ENCODE measurements at regions not wholly inside any gene's neighbourhood (a gene's known extent, or its start where the extent isn't known, plus 50 kb on each side); places are given as distances from the start of the nearest gene placed in this dataset.

- Histone ChIP-seq H3K79me1 (ENCODE audit: low read depth, low read length) (no peaks in the 10 kb centered on the region), H2BK12ac (ENCODE audit: low read depth, low read length) (no peak overlapping the region)
- TF ChIP-seq RXRA (IDR thresholded peaks at IDR 0.05; ENCODE audit: insufficient read depth, low read depth, low read length), result no peak
- no peak for TF ChIP-seq TAF7 (optimal IDR thresholded peaks at IDR 0.05; ENCODE audit: borderline replicate concordance, low read depth, low read length)
- no peak for TF ChIP-seq TAF1 (IDR thresholded peaks at IDR 0.05; ENCODE audit: low read depth, low read length)
- TF ChIP-seq CHD2 (IDR thresholded peaks at IDR 0.05; ENCODE audit: low read length), result no peak
- TF ChIP-seq KDM5A (IDR thresholded peaks at IDR 0.05; ENCODE audit: low read length), result no peak
- no peak for TF ChIP-seq HDAC6 (IDR thresholded peaks at IDR 0.05; ENCODE audit: low read depth, low read length)
- TF ChIP-seq RAD21 (IDR thresholded peaks at IDR 0.05 in 1 of 2, conservative IDR thresholded peaks at IDR 0.05 in 1 of 2; ENCODE audit: low read depth in 2 of 2, low read length in 2 of 2), result no peak
- TF ChIP-seq KDM1A (IDR thresholded peaks at IDR 0.05; ENCODE audit: borderline replicate concordance, low read length), result no peak
- no peak for TF ChIP-seq BACH1 (IDR thresholded peaks at IDR 0.05; ENCODE audit: low read length)
Observed at GRCh38 chr11:81112718-81113117, 1620.9 kb downstream of the FAM181B start.

More at GRCh38 chr11:81112718-81113117, 1620.9 kb downstream of the FAM181B start:
- no peaks in the 10 kb centered on the region for H4K20me1 ChIP-seq (replicated peaks in 1 of 2; ENCODE audit: control insufficient read depth in 1 of 2, insufficient read depth in 2 of 2, low read length in 2 of 2)
- no peaks in the 10 kb centered on the region for H3K36me3 ChIP-seq (ENCODE audit: control insufficient read depth in 2 of 4, insufficient read depth in 4 of 4, low read length in 3 of 4)
- H3K23me2 ChIP-seq (ENCODE audit: low read depth, low read length), result no peaks in the 10 kb centered on the region
- ChIA-PET CTCF (ENCODE audit: partially characterized antibody) (no interaction called here), POLR2A (ENCODE audit: partially characterized antibody) (no interaction called here)
- no peaks in the 10 kb centered on the region for H3K79me2 ChIP-seq (ENCODE audit: control insufficient read depth in 1 of 2, insufficient read depth in 2 of 2, low read length in 2 of 2)
- no peak overlapping the region for H2AK5ac ChIP-seq (ENCODE audit: low read depth, low read length)
- no peak overlapping the region for H4K91ac ChIP-seq (replicated peaks; ENCODE audit: insufficient read length, low read length)
- H3K56ac ChIP-seq (replicated peaks; ENCODE audit: insufficient read length, low read depth, low read length), result no peak overlapping the region
- no peak overlapping the region for H3K4me2 ChIP-seq (ENCODE audit: insufficient read depth in 1 of 2, low read depth in 2 of 2, low read length in 2 of 2)
- no peak overlapping the region for H2BK5ac ChIP-seq (ENCODE audit: low read depth, low read length)
- no peak overlapping the region for H2BK20ac ChIP-seq (ENCODE audit: low read length)
- H3K4me1 ChIP-seq (replicated peaks in 1 of 4; ENCODE audit: control insufficient read depth in 3 of 4, insufficient read depth in 4 of 4, low read length in 3 of 4), result no peaks in the 10 kb centered on the region
- H4K5ac ChIP-seq (ENCODE audit: insufficient read length, low read depth, low read length), result no peak overlapping the region
- no peak overlapping the region for H2BK120ac ChIP-seq (replicated peaks; ENCODE audit: low read depth, low read length)
- no peak overlapping the region for H3K18ac ChIP-seq (ENCODE audit: extremely low read depth, low read length)
- H3K4ac ChIP-seq (replicated peaks; ENCODE audit: insufficient read length, low read depth, low read length), result no peak overlapping the region
- H3K14ac ChIP-seq (ENCODE audit: insufficient read length), result no peak overlapping the region
- no peak overlapping the region for H4K8ac ChIP-seq (ENCODE audit: extremely low read depth, insufficient read depth, low read length)
- H2BK15ac ChIP-seq (ENCODE audit: low read length), result no peak overlapping the region
- H3K23ac ChIP-seq (ENCODE audit: insufficient read length), result no peak overlapping the region
- H2AFZ ChIP-seq (ENCODE audit: low read length), result no peak overlapping the region
- no peaks in the 10 kb centered on the region for H3K9me3 ChIP-seq (ENCODE audit: insufficient read depth in 2 of 2, low read depth in 1 of 2, low read length in 1 of 2)
- H3K9ac ChIP-seq (replicated peaks in 1 of 4; ENCODE audit: extremely low read depth in 1 of 4, low read depth in 3 of 4, low read length in 3 of 4), result no peak overlapping the region
- H3K4me3 ChIP-seq (ENCODE audit: extremely low read depth in 1 of 4, insufficient read depth in 2 of 4, low read depth in 3 of 4, low read length in 4 of 4), result no peak overlapping the region
- H3K27me3 ChIP-seq (replicated peaks in 1 of 4; ENCODE audit: control insufficient read depth in 3 of 4, extremely low read depth in 1 of 4, insufficient read depth in 3 of 4, low read length in 3 of 4), result no peaks in the 10 kb centered on the region
- no peak for DNase-seq (ENCODE audit: low read depth in 1 of 2, low spot score in 2 of 2)
- no peak overlapping the region for H3K27ac ChIP-seq (ENCODE audit: low read depth, low read length)
- no peak for FAIRE-seq

Measured in H1 (cell line).